Esophagus muscularis mucosa (tissue), 4 donors: ENCODE measurements at regions not wholly inside any gene's neighbourhood (a gene's known extent, or its start where the extent isn't known, plus 50 kb on each side); places are given as distances from the start of the nearest gene placed in this dataset.

Experiments used
- CTCF ChIP-seq, 3 experiments: fragments of 200-600 bp in 2 of 3; fragments of 450-650 bp in 1 of 3; sonication (generic) in 2 of 3; IDR thresholded peaks; one replicate each; pipeline ENCODE4 v1.5.1; 2017 to 2019; ENCODE audit warnings: antibody characterized with exemption in 3 of 3, mild to moderate bottlenecking in 2 of 3, moderate library complexity in 1 of 3
- EP300 ChIP-seq: sonication (generic); formaldehyde crosslinking; IDR thresholded peaks from one replicate; pipeline ENCODE4 v1.6.1; 2017; ENCODE audit warnings: antibody characterized with exemption
- POLR2A ChIP-seq: fragments of 450-650 bp; IDR thresholded peaks from one replicate; pipeline ENCODE4 v1.6.1; 2017; ENCODE audit warnings: antibody characterized with exemption, moderate library complexity, mild to moderate bottlenecking, low read depth

- TF ChIP-seq CTCF (IDR thresholded peaks at IDR 0.05) (no peak), POLR2A (no peak), EP300 (no peak)
Observed at GRCh38 chr6:144952456-144953240, 667.5 kb downstream of the UTRN start.
